Spleen (tissue), 7 donors: ENCODE measurements at regions not wholly inside any gene's neighbourhood (a gene's known extent, or its start where the extent isn't known, plus 50 kb on each side); places are given as distances from the start of the nearest gene placed in this dataset.

Source experiments
- CTCF ChIP-seq, 11 experiments: fragments of 200-600 bp in 7 of 11; fragments of 450-650 bp in 4 of 11; sonication (generic) in 4 of 11; IDR thresholded peaks in 8 of 11; conservative IDR thresholded peaks in 3 of 11; 1 replicate in 7 of 11; 2 replicates in 4 of 11; pipeline versions ENCODE4 v1.4.0 to v1.8.0; 2016 to 2021; ENCODE audit warnings: antibody characterized with exemption in 11 of 11, inconsistent platforms in 4 of 11, mild to moderate bottlenecking in 1 of 11
- POLR2A ChIP-seq, 3 donors: fragments of 450-650 bp; IDR thresholded peaks; one replicate each; pipeline ENCODE4 v1.5.1; 2017; ENCODE audit warnings: antibody characterized with exemption in 3 of 3, mild to moderate bottlenecking in 1 of 3
- donor health status: DM: no; HTN: no; CAD: no; lungs with moderate emphysema.
- donor health status: DM: no; HTN: no; CAD: no.
- donor health status: DM: no; HTN: no; CAD: no.

GRCh38 chr14:35211067-35211466, 81.1 kb upstream of the PSMA6 start:
- TF ChIP-seq CTCF (IDR thresholded peaks at IDR 0.05 in 8 of 11, conservative IDR thresholded peaks at IDR 0.05 in 3 of 11) = no peak
- TF ChIP-seq POLR2A (IDR thresholded peaks at IDR 0.05) = no peak
